ENCODE measurements at regions not wholly inside any gene's neighbourhood (a gene's known extent, or its start where the extent isn't known, plus 50 kb on each side); places are given as distances from the start of the nearest gene placed in this dataset.

DNA sequence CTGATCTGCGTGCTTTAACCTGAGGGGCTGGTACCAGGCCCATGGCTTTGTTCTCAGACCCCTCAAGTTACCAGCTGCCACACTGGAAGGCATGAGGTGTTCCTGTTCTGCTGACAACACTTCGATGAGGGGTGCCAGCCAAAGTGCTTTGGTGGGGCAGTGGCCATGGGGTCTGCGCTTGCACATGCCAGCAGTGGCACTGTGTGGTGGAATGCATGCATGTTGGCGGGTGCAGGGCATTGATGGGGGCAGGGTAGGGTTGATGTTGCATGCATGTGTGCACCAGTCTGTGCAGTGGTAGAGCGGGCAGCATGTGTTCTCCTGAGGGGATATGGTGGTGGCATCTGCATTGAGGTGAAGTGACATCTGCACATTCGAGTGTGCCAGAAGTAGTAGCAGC, 497.0 kb downstream of the SQOR start:
- TF ChIP-seq EZH2 (IDR thresholded peaks at IDR 0.05; ENCODE audit: insufficient read depth, low read length) = no peak
- TF ChIP-seq, protein P1, sequence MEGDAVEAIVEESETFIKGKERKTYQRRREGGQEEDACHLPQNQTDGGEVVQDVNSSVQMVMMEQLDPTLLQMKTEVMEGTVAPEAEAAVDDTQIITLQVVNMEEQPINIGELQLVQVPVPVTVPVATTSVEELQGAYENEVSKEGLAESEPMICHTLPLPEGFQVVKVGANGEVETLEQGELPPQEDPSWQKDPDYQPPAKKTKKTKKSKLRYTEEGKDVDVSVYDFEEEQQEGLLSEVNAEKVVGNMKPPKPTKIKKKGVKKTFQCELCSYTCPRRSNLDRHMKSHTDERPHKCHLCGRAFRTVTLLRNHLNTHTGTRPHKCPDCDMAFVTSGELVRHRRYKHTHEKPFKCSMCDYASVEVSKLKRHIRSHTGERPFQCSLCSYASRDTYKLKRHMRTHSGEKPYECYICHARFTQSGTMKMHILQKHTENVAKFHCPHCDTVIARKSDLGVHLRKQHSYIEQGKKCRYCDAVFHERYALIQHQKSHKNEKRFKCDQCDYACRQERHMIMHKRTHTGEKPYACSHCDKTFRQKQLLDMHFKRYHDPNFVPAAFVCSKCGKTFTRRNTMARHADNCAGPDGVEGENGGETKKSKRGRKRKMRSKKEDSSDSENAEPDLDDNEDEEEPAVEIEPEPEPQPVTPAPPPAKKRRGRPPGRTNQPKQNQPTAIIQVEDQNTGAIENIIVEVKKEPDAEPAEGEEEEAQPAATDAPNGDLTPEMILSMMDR (IDR thresholded peaks at IDR 0.05; ENCODE audit: insufficient read depth, low read depth, low read length) = no peak

All from astrocyte (in vitro differentiated cells and primary cell).